NB4 (cell line): ENCODE measurements at regions not wholly inside any gene's neighbourhood (a gene's known extent, or its start where the extent isn't known, plus 50 kb on each side); places are given as distances from the start of the nearest gene placed in this dataset.

Source experiments
- DNase-seq: peaks from one replicate; pipeline ENCODE4 v3.0.0; 2010; ENCODE audit warnings: low read depth
- H3K4me3 ChIP-seq: one replicate; pipeline ENCODE4 v1.5.1; 2011; ENCODE audit warnings: mild to moderate bottlenecking, low read depth, low read length, moderate library complexity
- CTCF ChIP-seq: IDR thresholded peaks from one replicate; pipeline ENCODE4 v1.5.1; 2012; ENCODE audit warnings: low read depth, low read length
- MAX ChIP-seq: IDR thresholded peaks from 2 replicates; pipeline ENCODE4 v1.6.1; 2011; ENCODE audit warnings: low read depth, low read length
- MYC ChIP-seq: IDR thresholded peaks from 2 replicates; pipeline ENCODE4 v1.6.1; 2011; ENCODE audit warnings: low read depth, low read length
- POLR2A ChIP-seq: IDR thresholded peaks from 2 replicates; pipeline ENCODE4 v1.6.1; 2011; ENCODE audit warnings: mild to moderate bottlenecking; ENCODE audit not compliant: insufficient read length; ENCODE audit errors: extremely low read depth

- peak overlapping the region; percentile 10 for H3K4me3 ChIP-seq
- peak; percentile 87 for DNase-seq
- TF ChIP-seq MAX (no peak), POLR2A (no peak), CTCF (no peak), MYC (no peak)
Observed at GRCh38 chr4:3369781-3370674, 71.7 kb upstream of the HGFAC start.

- TF ChIP-seq CTCF (no peak), MYC (no peak), MAX (no peak), POLR2A (no peak)
- peak; percentile 36 for DNase-seq
- H3K4me3 ChIP-seq, result no peak overlapping the region
Observed at GRCh38 chr4:3371033-3372001, 70.5 kb upstream of the HGFAC start.

GRCh38 chr4:3372264-3372932, 69.4 kb upstream of the HGFAC start:
- TF ChIP-seq MAX, result no peak
- no peak for TF ChIP-seq POLR2A
- no peak for TF ChIP-seq MYC
- TF ChIP-seq CTCF, result no peak
- DNase-seq, result no peak
- no peak overlapping the region for H3K4me3 ChIP-seq

GRCh38 chr4:3372933-3373465, 68.8 kb upstream of the HGFAC start:
- peak; percentile 97 for DNase-seq
- TF ChIP-seq MAX (peak; percentile 92), MYC (peak; percentile 89), POLR2A (no peak), CTCF (peak; percentile 23)
- H3K4me3 ChIP-seq, result no peak overlapping the region

GRCh38 chr4:3373468-3373867, 68.3 kb upstream of the HGFAC start:
- DNase-seq, result no peak
- TF ChIP-seq CTCF (no peak), MAX (no peak), MYC (no peak), POLR2A (no peak)
- H3K4me3 ChIP-seq, result no peak overlapping the region
